Astrocyte of the cerebellum (primary cell): ENCODE measurements at regions not wholly inside any gene's neighbourhood (a gene's known extent, or its start where the extent isn't known, plus 50 kb on each side); places are given as distances from the start of the nearest gene placed in this dataset.

Experiments
- DNase-seq: peaks from one replicate; pipeline ENCODE4 v3.0.0-alpha.2; 2011; ENCODE audit warnings: low read depth
- H3K4me3 ChIP-seq: 2 replicates; pipeline ENCODE4 v1.5.1; 2011; ENCODE audit warnings: mild to moderate bottlenecking, low read depth, low read length, moderate library complexity
- CTCF ChIP-seq: IDR thresholded peaks from 2 replicates; pipeline ENCODE4 v1.5.1; 2012; ENCODE audit warnings: low read length, low read depth, moderate library complexity, mild to moderate bottlenecking; ENCODE audit errors: missing control alignments
- in situ Hi-C: cut with HindIII; loops from 2 replicates; pipeline ENCODE4 v1.10.0; 2017; ENCODE audit warnings: low sequenced_read_pairs

DNA sequence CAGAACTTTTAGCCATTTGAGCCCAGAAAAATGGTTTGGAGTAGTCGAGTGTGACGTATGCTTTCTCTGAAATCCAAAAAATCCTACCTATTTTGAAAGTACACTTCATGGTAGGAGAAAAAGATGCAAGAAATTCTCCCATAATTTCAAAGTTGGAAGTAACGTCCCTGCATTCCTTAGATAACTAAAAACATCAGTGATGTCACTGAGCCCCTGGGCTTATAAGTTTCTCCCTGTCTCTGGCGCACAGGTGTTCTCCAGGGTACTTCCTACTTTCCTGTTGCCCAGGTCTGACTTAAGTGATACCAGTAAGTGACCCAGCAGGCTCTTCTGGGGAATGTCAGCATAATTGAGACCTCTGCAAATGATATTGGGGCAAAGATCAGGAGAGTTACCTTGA is 90.5 kb upstream of the WDR1 start:
- H3K4me3 ChIP-seq, result no peak overlapping the region
- no peak for TF ChIP-seq CTCF
- in situ Hi-C loops, result no loop called here
- DNase-seq, result no peak

- DNase-seq, result no peak
- in situ Hi-C loops, result no loop called here
- H3K4me3 ChIP-seq, result no peak overlapping the region
- no peak for TF ChIP-seq CTCF
Observed at GRCh38 chr4:10205223-10205622, 88.6 kb upstream of the WDR1 start.

DNA sequence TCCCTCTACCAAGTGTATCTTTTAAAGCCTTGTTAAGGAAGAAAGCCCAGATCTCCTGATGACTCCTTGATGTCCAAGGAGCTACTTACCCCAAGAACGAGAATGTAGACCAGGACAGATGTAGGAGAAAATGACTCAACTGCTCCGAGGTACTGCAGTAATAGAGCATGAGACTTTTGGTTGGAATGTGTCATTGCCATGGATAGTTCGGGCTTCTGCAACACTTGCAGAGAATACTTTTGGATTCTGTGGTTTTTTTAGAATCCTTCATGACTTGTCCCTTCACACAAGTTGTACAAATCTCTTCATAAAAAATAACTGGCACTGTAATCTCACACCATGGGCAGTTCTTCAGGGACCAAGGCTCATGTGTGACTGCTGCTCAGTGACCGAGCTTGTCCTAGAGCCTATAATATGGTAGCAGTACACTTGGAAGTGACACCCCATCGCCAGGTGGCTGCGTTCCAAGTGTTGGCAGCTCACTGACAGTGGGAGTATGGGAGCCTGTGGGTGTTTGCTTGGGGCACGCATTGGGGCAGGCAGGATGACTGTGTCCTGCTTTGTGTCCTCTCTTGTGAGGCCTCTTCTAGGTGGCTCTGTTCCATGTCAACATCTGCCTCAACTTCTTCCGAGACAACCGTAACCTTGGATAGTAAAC is 87.9 kb upstream of the WDR1 start:
- H3K4me3 ChIP-seq, result no peak overlapping the region
- in situ Hi-C loops, result no loop called here
- no peak for TF ChIP-seq CTCF
- DNase-seq, result no peak

DNA sequence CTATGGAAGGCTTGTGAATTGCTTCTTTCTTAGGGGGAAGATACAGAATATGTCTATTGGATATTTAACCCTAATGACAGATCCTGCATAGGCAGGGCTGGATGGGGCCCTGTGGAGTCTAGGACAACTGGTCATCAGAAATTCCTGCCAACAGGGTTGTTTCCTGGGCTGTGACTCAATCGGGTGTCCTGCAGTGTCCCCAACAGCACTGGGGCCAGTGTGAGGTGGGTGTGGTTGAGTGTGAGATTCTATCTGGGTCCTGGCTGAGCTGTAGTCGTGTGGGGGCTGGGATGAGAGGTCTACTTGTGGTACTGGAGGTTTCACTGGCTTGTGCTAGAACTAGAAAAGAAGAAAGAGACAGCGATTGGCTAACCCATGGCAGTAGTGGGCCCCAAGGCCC is 87.3 kb upstream of the WDR1 start:
- no peak overlapping the region for H3K4me3 ChIP-seq
- TF ChIP-seq CTCF, result no peak
- in situ Hi-C loops, result no loop called here
- no peak for DNase-seq

DNA sequence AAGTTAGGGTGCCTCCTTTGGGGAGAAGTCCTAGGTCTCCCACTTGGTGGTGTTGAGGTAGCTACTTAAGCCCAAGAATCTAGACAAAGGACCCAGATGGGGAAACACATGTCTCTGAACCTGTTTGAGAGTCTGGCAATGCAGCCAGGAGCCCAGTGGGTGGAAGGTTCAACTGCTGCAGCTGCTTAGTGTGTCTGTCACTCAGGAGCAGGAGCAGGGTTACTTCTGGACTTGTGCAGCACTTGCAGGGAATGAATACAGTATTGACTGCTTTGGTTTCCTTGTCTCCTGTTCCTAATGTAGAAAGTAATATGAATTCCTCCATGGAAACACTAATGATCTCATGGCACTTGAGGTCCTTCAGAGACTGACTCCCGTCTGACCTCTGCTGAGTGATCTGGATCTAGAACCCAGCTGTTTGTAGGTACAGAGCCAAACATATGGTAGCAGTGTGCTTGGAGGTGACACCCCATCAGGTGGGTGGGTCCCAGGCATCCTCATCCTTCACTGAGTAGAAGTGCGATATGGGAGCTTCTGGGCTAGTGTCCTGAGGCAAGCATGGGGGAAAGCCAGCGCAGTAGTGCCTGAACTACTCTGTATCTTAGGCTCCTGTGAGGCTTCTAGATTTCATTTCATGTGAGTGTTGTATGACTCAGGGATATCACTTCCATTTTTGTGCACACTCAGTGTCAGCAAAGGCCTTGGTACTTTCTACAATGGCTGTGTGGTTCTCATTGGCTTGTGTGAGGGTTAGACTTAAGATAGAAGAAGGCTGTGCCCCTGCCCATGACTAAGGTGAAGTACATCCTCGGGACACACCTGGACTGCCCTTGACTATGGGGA is 85.0 kb upstream of the WDR1 start:
- no peak for DNase-seq
- in situ Hi-C loops, result no loop called here
- no peak overlapping the region for H3K4me3 ChIP-seq
- no peak for TF ChIP-seq CTCF

GRCh38 chr4:10200869-10201268 is 84.3 kb upstream of the WDR1 start:
- in situ Hi-C loops, result no loop called here
- TF ChIP-seq CTCF, result no peak
- no peak overlapping the region for H3K4me3 ChIP-seq
- DNase-seq, result no peak
